Keratinocyte (primary cell): ENCODE measurements at regions not wholly inside any gene's neighbourhood (a gene's known extent, or its start where the extent isn't known, plus 50 kb on each side); places are given as distances from the start of the nearest gene placed in this dataset.

Experiments
- DNase-seq: peaks from one replicate; pipeline ENCODE4 v3.0.0-alpha.2; 2011; ENCODE audit warnings: low read depth, missing footprints, low spot score
- FAIRE-seq: peaks from 2 replicates; lab custom pipeline; 2011; peaks lifted over from hg19 to GRCh38; lab: Jason Lieb, UNC
- H2AFZ ChIP-seq: 2 replicates; pipeline ENCODE4 v1.6.0; 2012; ENCODE audit warnings: low read length, control low read depth, inconsistent platforms; ENCODE audit not compliant: control insufficient read depth
- H3K27ac ChIP-seq: 2 replicates; pipeline ENCODE4 v1.5.1; 2011; ENCODE audit warnings: low read length; ENCODE audit not compliant: control insufficient read depth, insufficient read depth
- H3K27me3 ChIP-seq: 3 replicates; pipeline ENCODE4 v1.6.0; 2011; ENCODE audit warnings: low read length; ENCODE audit not compliant: control insufficient read depth, insufficient read depth; ENCODE audit errors: extremely low read depth
- H3K36me3 ChIP-seq, 2 experiments: 2 replicates in 1 of 2; 3 replicates in 1 of 2; pipeline ENCODE4 v1.5.1; 2011; ENCODE audit warnings: low read length in 2 of 2, mild to moderate bottlenecking in 1 of 2; ENCODE audit not compliant: control insufficient read depth in 2 of 2, insufficient read depth in 2 of 2; ENCODE audit errors: extremely low read depth in 1 of 2
- H3K4me1 ChIP-seq: 3 replicates; pipeline ENCODE4 v1.5.1; 2011; ENCODE audit warnings: low read length; ENCODE audit not compliant: control insufficient read depth, insufficient read depth; ENCODE audit errors: extremely low read depth
- H3K4me2 ChIP-seq: 3 replicates; pipeline ENCODE4 v1.6.0; 2011; ENCODE audit warnings: low read depth, low read length; ENCODE audit not compliant: control insufficient read depth, insufficient read depth; ENCODE audit errors: extremely low read depth
- H3K4me3 ChIP-seq, 3 experiments: fragments of 200-600 bp in 1 of 3; sonication (generic) in 1 of 3; 2 replicates in 2 of 3; 3 replicates in 1 of 3; pipeline ENCODE4 v1.5.1; 2011 to 2016; ENCODE audit warnings: low read length in 3 of 3, mild to moderate bottlenecking in 3 of 3, control low read depth in 2 of 3, inconsistent platforms in 1 of 3, low read depth in 1 of 3, mixed read lengths in 1 of 3, mixed run types in 1 of 3, moderate library complexity in 1 of 3; ENCODE audit not compliant: control insufficient read depth in 2 of 3, insufficient read depth in 2 of 3; ENCODE audit errors: extremely low read depth in 1 of 3
- H3K79me2 ChIP-seq: 2 replicates; pipeline ENCODE4 v1.6.0; 2012; ENCODE audit warnings: low read length; ENCODE audit not compliant: control insufficient read depth, insufficient read depth
- H3K9ac ChIP-seq: 3 replicates; pipeline ENCODE4 v1.6.0; 2011; ENCODE audit warnings: low read length; ENCODE audit not compliant: control insufficient read depth, insufficient read depth; ENCODE audit errors: extremely low read depth
- H3K9me1 ChIP-seq: 3 replicates; pipeline ENCODE4 v1.6.0; 2011; ENCODE audit warnings: low read length; ENCODE audit not compliant: control insufficient read depth, insufficient read depth; ENCODE audit errors: extremely low read depth
- H3K9me3 ChIP-seq: 2 replicates; pipeline ENCODE4 v1.5.1; 2012; ENCODE audit warnings: low read depth, low read length; ENCODE audit not compliant: control insufficient read depth
- H4K20me1 ChIP-seq: 3 replicates; pipeline ENCODE4 v1.6.0; 2011; ENCODE audit warnings: low read length; ENCODE audit not compliant: control insufficient read depth, insufficient read depth; ENCODE audit errors: extremely low read depth
- CTCF ChIP-seq, 3 experiments: IDR thresholded peaks in 1 of 3; conservative IDR thresholded peaks in 1 of 3; optimal IDR thresholded peaks in 1 of 3; 2 replicates in 2 of 3; 3 replicates in 1 of 3; pipeline versions ENCODE3 to v1.5.1; 2011; ENCODE audit warnings: low read length in 3 of 3, mild to moderate bottlenecking in 3 of 3, moderate library complexity in 2 of 3, control low read depth in 1 of 3, inconsistent platforms in 1 of 3; ENCODE audit not compliant: insufficient read depth in 2 of 3; ENCODE audit errors: extremely low read depth in 1 of 3
- EZH2 ChIP-seq: IDR thresholded peaks from one replicate; pipeline ENCODE4 v1.6.1; 2012; ENCODE audit warnings: inconsistent platforms, mild to moderate bottlenecking, low read length, moderate library complexity
- dilution Hi-C: fragments of 300-500 bp; cut with MboI; formaldehyde crosslinking; loops from one replicate; pipeline ENCODE4 v1.7.0; 2020; ENCODE audit warnings: low sequenced_read_pairs; ENCODE audit not compliant: extremely low pct_ligation_motif_present

- no peak overlapping the region for H3K4me3 ChIP-seq
- no peak for DNase-seq
- dilution Hi-C loops: no loop called here
- no peaks in the 10 kb centered on the region for H3K9me1 ChIP-seq
- TF ChIP-seq EZH2 (no peak), CTCF (optimal IDR thresholded peaks at IDR 0.05 in 1 of 3, IDR thresholded peaks at IDR 0.05 in 1 of 3, conservative IDR thresholded peaks at IDR 0.05 in 1 of 3; ENCODE audit: extremely low read depth in 1 of 3, insufficient read depth in 2 of 3, low read length in 3 of 3) (no peak)
- H3K4me2 ChIP-seq: no peak overlapping the region
- H3K4me1 ChIP-seq: no peaks in the 10 kb centered on the region
- no peak overlapping the region for H3K9ac ChIP-seq
- no peaks in the 10 kb centered on the region for H3K36me3 ChIP-seq
- no peaks in the 10 kb centered on the region for H4K20me1 ChIP-seq
- no peak overlapping the region for H3K27ac ChIP-seq
- H2AFZ ChIP-seq: no peak overlapping the region
- no peaks in the 10 kb centered on the region for H3K79me2 ChIP-seq
- H3K9me3 ChIP-seq: peaks cover 7% of the 10 kb centered on the region
- H3K27me3 ChIP-seq: no peaks in the 10 kb centered on the region
- FAIRE-seq: no peak
Measured at GRCh38 chr10:131435232-131435631, 123.7 kb upstream of the TCERG1L start.

- no peaks in the 10 kb centered on the region for H3K79me2 ChIP-seq
- no peak for TF ChIP-seq EZH2
- TF ChIP-seq CTCF (optimal IDR thresholded peaks at IDR 0.05 in 1 of 3, IDR thresholded peaks at IDR 0.05 in 1 of 3, conservative IDR thresholded peaks at IDR 0.05 in 1 of 3; ENCODE audit: extremely low read depth in 1 of 3, insufficient read depth in 2 of 3, low read length in 3 of 3): no peak
- no peak for FAIRE-seq
- H3K9ac ChIP-seq: no peak overlapping the region
- H3K9me1 ChIP-seq: no peaks in the 10 kb centered on the region
- no peaks in the 10 kb centered on the region for H3K36me3 ChIP-seq
- no peaks in the 10 kb centered on the region for H3K27me3 ChIP-seq
- no peak overlapping the region for H3K4me2 ChIP-seq
- no peaks in the 10 kb centered on the region for H3K4me1 ChIP-seq
- H3K27ac ChIP-seq: no peak overlapping the region
- no peaks in the 10 kb centered on the region for H4K20me1 ChIP-seq
- no peak overlapping the region for H2AFZ ChIP-seq
- H3K4me3 ChIP-seq: no peak overlapping the region
- dilution Hi-C loops: no loop called here
- DNase-seq: no peak
- peaks cover 7% of the 10 kb centered on the region for H3K9me3 ChIP-seq
Measured at GRCh38 chr10:131435760-131436457, 124.4 kb upstream of the TCERG1L start.
